ENCODE measurements at regions not wholly inside any gene's neighbourhood (a gene's known extent, or its start where the extent isn't known, plus 50 kb on each side); places are given as distances from the start of the nearest gene placed in this dataset.
"Not testable (repeated sequence)": the region's sequence is repeated elsewhere in the genome, so short reads cannot be mapped to it uniquely, and the experiment has no call there.

DNA sequence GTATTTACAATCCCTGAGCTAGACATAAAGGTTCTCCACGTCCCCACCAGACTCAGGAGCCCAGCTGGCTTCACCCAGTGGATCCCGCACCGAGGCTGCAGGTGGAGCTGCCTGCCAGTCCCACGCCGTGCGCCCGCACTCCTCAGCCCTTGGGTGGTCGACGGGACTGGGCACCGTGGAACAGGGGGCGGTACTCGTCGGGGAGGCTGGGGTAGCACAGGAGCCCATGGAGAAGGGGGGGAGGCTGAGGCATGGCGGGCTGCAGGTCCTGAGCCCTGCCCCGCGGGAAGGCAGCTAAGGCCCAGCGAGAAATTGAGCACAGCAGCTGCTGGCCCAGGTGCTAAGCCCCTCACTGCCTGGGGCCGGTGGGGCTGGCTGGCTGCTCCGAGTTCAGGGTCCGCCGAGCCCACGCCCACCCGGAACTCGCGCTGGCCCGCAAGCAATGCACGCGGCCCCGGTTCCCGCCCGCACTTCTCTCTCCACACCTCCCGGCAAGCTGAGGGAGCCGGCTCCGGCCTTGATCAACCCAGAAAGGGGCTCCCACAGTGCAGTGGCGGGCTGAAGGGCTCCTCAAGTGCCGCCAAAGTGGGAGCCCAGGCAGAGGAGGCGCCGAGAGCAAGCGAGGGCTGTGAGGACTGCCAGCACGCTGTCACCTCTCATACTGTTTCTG is 347.4 kb downstream of the UBE2NL start:
- TF ChIP-seq, protein P1, sequence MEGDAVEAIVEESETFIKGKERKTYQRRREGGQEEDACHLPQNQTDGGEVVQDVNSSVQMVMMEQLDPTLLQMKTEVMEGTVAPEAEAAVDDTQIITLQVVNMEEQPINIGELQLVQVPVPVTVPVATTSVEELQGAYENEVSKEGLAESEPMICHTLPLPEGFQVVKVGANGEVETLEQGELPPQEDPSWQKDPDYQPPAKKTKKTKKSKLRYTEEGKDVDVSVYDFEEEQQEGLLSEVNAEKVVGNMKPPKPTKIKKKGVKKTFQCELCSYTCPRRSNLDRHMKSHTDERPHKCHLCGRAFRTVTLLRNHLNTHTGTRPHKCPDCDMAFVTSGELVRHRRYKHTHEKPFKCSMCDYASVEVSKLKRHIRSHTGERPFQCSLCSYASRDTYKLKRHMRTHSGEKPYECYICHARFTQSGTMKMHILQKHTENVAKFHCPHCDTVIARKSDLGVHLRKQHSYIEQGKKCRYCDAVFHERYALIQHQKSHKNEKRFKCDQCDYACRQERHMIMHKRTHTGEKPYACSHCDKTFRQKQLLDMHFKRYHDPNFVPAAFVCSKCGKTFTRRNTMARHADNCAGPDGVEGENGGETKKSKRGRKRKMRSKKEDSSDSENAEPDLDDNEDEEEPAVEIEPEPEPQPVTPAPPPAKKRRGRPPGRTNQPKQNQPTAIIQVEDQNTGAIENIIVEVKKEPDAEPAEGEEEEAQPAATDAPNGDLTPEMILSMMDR (IDR thresholded peaks at IDR 0.05; ENCODE audit: poor library complexity) = not testable (repeated sequence)
- not testable (repeated sequence) for TF ChIP-seq EZH2 (IDR thresholded peaks at IDR 0.05; ENCODE audit: borderline replicate concordance); EZH2phosphoT487 (IDR thresholded peaks at IDR 0.05; ENCODE audit: low read depth, severe bottlenecking, unreplicated experiment)

All from hepatocyte (in vitro differentiated cells).